Neuron (in vitro differentiated cells): ENCODE measurements at regions not wholly inside any gene's neighbourhood (a gene's known extent, or its start where the extent isn't known, plus 50 kb on each side); places are given as distances from the start of the nearest gene placed in this dataset.
"Not testable (repeated sequence)": the region's sequence is repeated elsewhere in the genome, so short reads cannot be mapped to it uniquely, and the experiment has no call there.

Experiments used
- H2AFZ ChIP-seq: one replicate; pipeline ENCODE4 v1.6.1; 2013; ENCODE audit warnings: low read depth, mild to moderate bottlenecking, inconsistent platforms, low read length, moderate library complexity
- H3K27me3 ChIP-seq: one replicate; pipeline ENCODE4 v1.6.1; 2013; ENCODE audit warnings: low read length; ENCODE audit not compliant: insufficient read depth
- H3K36me3 ChIP-seq: one replicate; pipeline ENCODE4 v1.6.1; 2013; ENCODE audit warnings: low read length; ENCODE audit not compliant: insufficient read depth
- H3K4me1 ChIP-seq: one replicate; pipeline ENCODE4 v1.6.1; 2013; ENCODE audit warnings: low read length; ENCODE audit not compliant: insufficient read depth
- H3K4me3 ChIP-seq: 2 replicates; pipeline ENCODE4 v1.5.1; 2013; ENCODE audit warnings: mild to moderate bottlenecking, low read length, moderate library complexity
- H3K9me3 ChIP-seq: one replicate; pipeline ENCODE4 v1.6.1; 2013; ENCODE audit warnings: low read length

- Histone ChIP-seq H3K9me3 (no peaks in the 10 kb centered on the region), H3K4me3 (no peak overlapping the region), H3K4me1 (no peaks in the 10 kb centered on the region), H3K36me3 (no peaks in the 10 kb centered on the region), H2AFZ (no peak overlapping the region), H3K27me3 (no peaks in the 10 kb centered on the region)
Observed at GRCh38 chr12:114616081-114616480, 67.9 kb downstream of the TBX3 start.

- no peak overlapping the region for H3K4me3 ChIP-seq
- no peaks in the 10 kb centered on the region for H3K27me3 ChIP-seq
- H3K36me3 ChIP-seq, result no peaks in the 10 kb centered on the region
- H3K4me1 ChIP-seq, result no peaks in the 10 kb centered on the region
- H2AFZ ChIP-seq, result no peak overlapping the region
- H3K9me3 ChIP-seq, result no peaks in the 10 kb centered on the region
Observed at GRCh38 chr12:114614040-114614439, 69.9 kb downstream of the TBX3 start.

GRCh38 chr12:114612062-114612461 is 71.9 kb downstream of the TBX3 start:
- H3K4me1 ChIP-seq, result no peaks in the 10 kb centered on the region
- H3K36me3 ChIP-seq, result no peaks in the 10 kb centered on the region
- H2AFZ ChIP-seq, result no peak overlapping the region
- H3K4me3 ChIP-seq, result no peak overlapping the region
- no peaks in the 10 kb centered on the region for H3K27me3 ChIP-seq
- H3K9me3 ChIP-seq, result no peaks in the 10 kb centered on the region

GRCh38 chr12:114611145-114612018 is 72.6 kb downstream of the TBX3 start:
- H3K4me3 ChIP-seq, result no peak overlapping the region
- H3K4me1 ChIP-seq, result no peaks in the 10 kb centered on the region
- no peaks in the 10 kb centered on the region for H3K27me3 ChIP-seq
- H3K9me3 ChIP-seq, result no peaks in the 10 kb centered on the region
- no peaks in the 10 kb centered on the region for H3K36me3 ChIP-seq
- no peak overlapping the region for H2AFZ ChIP-seq

- Histone ChIP-seq H3K9me3 (no peaks in the 10 kb centered on the region), H3K36me3 (no peaks in the 10 kb centered on the region), H3K4me1 (no peaks in the 10 kb centered on the region), H2AFZ (no peak overlapping the region), H3K27me3 (no peaks in the 10 kb centered on the region), H3K4me3 (no peak overlapping the region)
Observed at GRCh38 chr12:114608509-114608908, 75.5 kb downstream of the TBX3 start.

GRCh38 chr12:114605918-114606317 is 78.1 kb downstream of the TBX3 start:
- H3K4me1 ChIP-seq, result no peaks in the 10 kb centered on the region
- H3K9me3 ChIP-seq, result no peaks in the 10 kb centered on the region
- H2AFZ ChIP-seq, result no peak overlapping the region
- no peak overlapping the region for H3K4me3 ChIP-seq
- H3K36me3 ChIP-seq, result no peaks in the 10 kb centered on the region
- no peaks in the 10 kb centered on the region for H3K27me3 ChIP-seq

GRCh38 chr12:114604606-114605005 is 79.4 kb downstream of the TBX3 start:
- H3K27me3 ChIP-seq, result no peaks in the 10 kb centered on the region
- no peaks in the 10 kb centered on the region for H3K36me3 ChIP-seq
- no peak overlapping the region for H2AFZ ChIP-seq
- H3K9me3 ChIP-seq, result no peaks in the 10 kb centered on the region
- H3K4me3 ChIP-seq, result no peak overlapping the region
- H3K4me1 ChIP-seq, result no peaks in the 10 kb centered on the region

- not testable (repeated sequence) for H3K36me3 ChIP-seq, H2AFZ ChIP-seq, H3K9me3 ChIP-seq, H3K4me3 ChIP-seq, H3K27me3 ChIP-seq, H3K4me1 ChIP-seq
Observed at GRCh38 chr12:114600584-114600983, 83.4 kb downstream of the TBX3 start.

- no peak overlapping the region for H3K4me3 ChIP-seq
- peaks cover 2% of the 10 kb centered on the region for H3K4me1 ChIP-seq
- no peak overlapping the region for H2AFZ ChIP-seq
- H3K36me3 ChIP-seq, result no peaks in the 10 kb centered on the region
- H3K9me3 ChIP-seq, result no peaks in the 10 kb centered on the region
- no peaks in the 10 kb centered on the region for H3K27me3 ChIP-seq
Observed at GRCh38 chr12:114598111-114598510, 85.9 kb downstream of the TBX3 start.

- no peaks in the 10 kb centered on the region for H3K9me3 ChIP-seq
- H2AFZ ChIP-seq, result no peak overlapping the region
- peaks cover under 1% of the 10 kb centered on the region for H3K4me1 ChIP-seq
- H3K27me3 ChIP-seq, result no peaks in the 10 kb centered on the region
- H3K4me3 ChIP-seq, result no peak overlapping the region
- no peaks in the 10 kb centered on the region for H3K36me3 ChIP-seq
Observed at GRCh38 chr12:114592946-114593345, 91.0 kb downstream of the TBX3 start.

- H2AFZ ChIP-seq, result no peak overlapping the region
- H3K4me1 ChIP-seq, result no peaks in the 10 kb centered on the region
- no peak overlapping the region for H3K4me3 ChIP-seq
- H3K9me3 ChIP-seq, result no peaks in the 10 kb centered on the region
- no peaks in the 10 kb centered on the region for H3K27me3 ChIP-seq
- H3K36me3 ChIP-seq, result no peaks in the 10 kb centered on the region
Observed at GRCh38 chr12:114588061-114588460, 95.9 kb downstream of the TBX3 start.

- H2AFZ ChIP-seq, result no peak overlapping the region
- no peaks in the 10 kb centered on the region for H3K36me3 ChIP-seq
- H3K27me3 ChIP-seq, result no peaks in the 10 kb centered on the region
- H3K4me3 ChIP-seq, result no peak overlapping the region
- no peaks in the 10 kb centered on the region for H3K4me1 ChIP-seq
- no peaks in the 10 kb centered on the region for H3K9me3 ChIP-seq
Observed at GRCh38 chr12:114580306-114580705, 103.7 kb downstream of the TBX3 start.

GRCh38 chr12:114579389-114579788 is 104.6 kb downstream of the TBX3 start:
- H3K4me1 ChIP-seq, result no peaks in the 10 kb centered on the region
- no peaks in the 10 kb centered on the region for H3K9me3 ChIP-seq
- H3K36me3 ChIP-seq, result no peaks in the 10 kb centered on the region
- no peak overlapping the region for H2AFZ ChIP-seq
- H3K4me3 ChIP-seq, result no peak overlapping the region
- H3K27me3 ChIP-seq, result no peaks in the 10 kb centered on the region

GRCh38 chr12:114562654-114563053 is 121.3 kb downstream of the TBX3 start:
- H3K27me3 ChIP-seq, result no peaks in the 10 kb centered on the region
- no peaks in the 10 kb centered on the region for H3K9me3 ChIP-seq
- H3K4me3 ChIP-seq, result no peak overlapping the region
- no peaks in the 10 kb centered on the region for H3K4me1 ChIP-seq
- H2AFZ ChIP-seq, result no peak overlapping the region
- no peaks in the 10 kb centered on the region for H3K36me3 ChIP-seq
